K562 (cell line): ENCODE measurements at regions not wholly inside any gene's neighbourhood (a gene's known extent, or its start where the extent isn't known, plus 50 kb on each side); places are given as distances from the start of the nearest gene placed in this dataset.

Experiments
- ATAC-seq: fragments of 200-7000 bp; cut with Tn5 transposase; 3 replicates; pipeline ENCODE4 v1.9.1; 2020; ENCODE audit warnings: moderate library complexity
- BruUV-seq: library from RNA; stranded (reverse); fragments of 400-500 nt; replicated peaks from 2 replicates; lab custom pipeline; 2021; lab: Mats Ljungman, UMichigan
- CTCF ChIA-PET: fragments of 300-600 bp; formaldehyde crosslinking; extraction: SDS; loops from one replicate; lab custom pipeline; 2021; ENCODE audit warnings: low intra/inter-chr PET ratio; lab: Yijun Ruan, JAX
- POLR2A ChIA-PET: fragments of 300-600, 350-650 bp; sonication (Branson Sonifier 250); formaldehyde crosslinking; extraction: SDS; loops from one replicate; lab custom pipeline; 2021; ENCODE audit warnings: antibody characterized with exemption, inconsistent platforms; lab: Yijun Ruan, JAX
- DNase-seq, 4 experiments: peaks; one replicate each; pipeline versions ENCODE4 v3.0.0 to v3.0.0-alpha.2; 2011 to 2018; ENCODE audit warnings: low spot score in 3 of 4, mixed read lengths in 3 of 4; ENCODE audit errors: extremely low read depth in 1 of 4
- FAIRE-seq: peaks from 2 replicates; lab custom pipeline; 2011; peaks lifted over from hg19 to GRCh38; lab: Jason Lieb, UNC
- H2AFZ ChIP-seq: 2 replicates; pipeline ENCODE4 v1.6.0; 2011; ENCODE audit warnings: low read depth, low read length, control low read depth, inconsistent platforms
- H3K27ac ChIP-seq: fragments of 200-600 bp; 3 replicates; pipeline ENCODE4 v1.8.0; 2011; ENCODE audit warnings: low read depth, mild to moderate bottlenecking, control low read depth, inconsistent platforms, low read length, moderate library complexity, mixed read lengths; ENCODE audit errors: extremely low read depth
- H3K27me3 ChIP-seq, 2 experiments: fragments of 300-600 bp in 1 of 2; 2 replicates in 1 of 2; 3 replicates in 1 of 2; pipeline versions ENCODE4 v1.6.0 to v1.8.0; 2011; ENCODE audit warnings: inconsistent platforms in 2 of 2, low read length in 2 of 2, mild to moderate bottlenecking in 1 of 2, mixed read lengths in 1 of 2, moderate library complexity in 1 of 2; ENCODE audit not compliant: control insufficient read depth in 2 of 2, insufficient read depth in 2 of 2
- H3K36me3 ChIP-seq: fragments of 300-600 bp; 3 replicates; pipeline ENCODE4 v1.8.0; 2011; ENCODE audit warnings: mild to moderate bottlenecking, low read length, inconsistent platforms; ENCODE audit not compliant: control insufficient read depth, insufficient read depth
- H3K4me1 ChIP-seq, 2 experiments: fragments of 200-600 bp in 1 of 2; replicated peaks in 1 of 2; 2 replicates in 1 of 2; 3 replicates in 1 of 2; pipeline versions ENCODE4 v1.5.1 to v1.8.0; 2011; ENCODE audit warnings: inconsistent platforms in 2 of 2, low read length in 2 of 2, mild to moderate bottlenecking in 1 of 2, mixed read lengths in 1 of 2, moderate library complexity in 1 of 2; ENCODE audit not compliant: control insufficient read depth in 2 of 2, insufficient read depth in 2 of 2
- H3K4me2 ChIP-seq: 2 replicates; pipeline ENCODE4 v1.6.1; 2011; ENCODE audit warnings: low read length, control low read depth, inconsistent platforms, mixed read lengths; ENCODE audit not compliant: insufficient read depth
- H3K4me3 ChIP-seq: fragments of 200-600 bp; sonication (generic), shearing (Covaris generic); 2 replicates; pipeline ENCODE4 v1.5.1; 2016; ENCODE audit warnings: control low read depth, inconsistent platforms
- H3K79me2 ChIP-seq: fragments of 200-600 bp; 3 replicates; pipeline ENCODE4 v1.8.0; 2011; ENCODE audit warnings: low read length, inconsistent platforms; ENCODE audit not compliant: control insufficient read depth, insufficient read depth
- H3K9ac ChIP-seq, 2 experiments: 2 replicates each; pipeline versions ENCODE4 v1.6.0 to v1.6.1; 2011; ENCODE audit warnings: low read depth in 2 of 2, low read length in 2 of 2, control low read depth in 1 of 2, inconsistent platforms in 1 of 2, mild to moderate bottlenecking in 1 of 2, mixed read lengths in 1 of 2; ENCODE audit not compliant: insufficient read depth in 1 of 2
- H3K9me1 ChIP-seq: one replicate; pipeline ENCODE4 v1.6.0; 2011; ENCODE audit warnings: inconsistent platforms, mild to moderate bottlenecking, low read length, moderate library complexity; ENCODE audit not compliant: control insufficient read depth, insufficient read depth
- H3K9me3 ChIP-seq: replicated peaks from 2 replicates; pipeline ENCODE4 v1.5.1; 2011; ENCODE audit warnings: low read depth, low read length, inconsistent platforms; ENCODE audit not compliant: control insufficient read depth, insufficient read depth
- H4K20me1 ChIP-seq: replicated peaks from 2 replicates; pipeline ENCODE4 v1.6.1; 2011; ENCODE audit warnings: low read length, inconsistent platforms, mixed read lengths; ENCODE audit not compliant: control insufficient read depth, insufficient read depth
- CC2D1A ChIP-seq: fragments of 450-650 bp; IDR thresholded peaks from 2 replicates; pipeline ENCODE4 v1.6.1; 2017; ENCODE audit warnings: mild to moderate bottlenecking
- EGR1 ChIP-seq: fragments of 450-650 bp; conservative IDR thresholded peaks from 2 replicates; pipeline ENCODE4 v1.6.1; 2017; ENCODE audit warnings: mild to moderate bottlenecking
- HDAC8 ChIP-seq: fragments of 450-650 bp; IDR thresholded peaks from 2 replicates; pipeline ENCODE4 v1.6.1; 2016; ENCODE audit warnings: mild to moderate bottlenecking, missing genetic modification characterization, moderate library complexity, missing compliant biosample characterization
- MNT ChIP-seq, 2 experiments: fragments of 450-650 bp; conservative IDR thresholded peaks; 2 replicates each; pipeline ENCODE4 v1.6.1; 2017; ENCODE audit warnings: mild to moderate bottlenecking in 2 of 2, moderate library complexity in 2 of 2
- NFIC ChIP-seq: fragments of 450-650 bp; IDR thresholded peaks from 2 replicates; pipeline ENCODE4 v1.6.1; 2017; ENCODE audit warnings: mild to moderate bottlenecking, inconsistent platforms
- OTX1 ChIP-seq: fragments of 450-650 bp; formaldehyde crosslinking; IDR thresholded peaks from 2 replicates; pipeline ENCODE4 v1.4.0; 2022; ENCODE audit warnings: mild to moderate bottlenecking
- PBX2 ChIP-seq, 2 experiments: IDR thresholded peaks in 1 of 2; conservative IDR thresholded peaks in 1 of 2; 2 replicates each; pipeline ENCODE4 v1.6.1; 2016; ENCODE audit warnings: low read depth in 2 of 2, mild to moderate bottlenecking in 1 of 2, missing compliant biosample characterization in 1 of 2, missing genetic modification characterization in 1 of 2, moderate library complexity in 1 of 2
- PCBP1 ChIP-seq: fragments of 200-400 bp; formaldehyde crosslinking; IDR thresholded peaks from 2 replicates; pipeline ENCODE4 v1.6.1; 2018; ENCODE audit warnings: mild to moderate bottlenecking, low read depth, low read length; ENCODE audit not compliant: poor library complexity, severe bottlenecking
- USF1 ChIP-seq: sonication (generic); formaldehyde crosslinking; IDR thresholded peaks from 2 replicates; pipeline ENCODE4 v1.9.0; 2022; ENCODE audit warnings: mild to moderate bottlenecking, missing genetic modification reagents
- VEZF1 ChIP-seq: fragments of 200-800 bp; sonication (Bioruptor generic); IDR thresholded peaks from 2 replicates; pipeline ENCODE4 v1.6.1; 2017; ENCODE audit warnings: missing genetic modification characterization, missing compliant biosample characterization
- XRCC5 ChIP-seq: fragments of 200-400 bp; formaldehyde crosslinking; IDR thresholded peaks from 2 replicates; pipeline ENCODE4 v1.6.1; 2017; ENCODE audit warnings: low read depth, mild to moderate bottlenecking, low read length
- ZBTB8A ChIP-seq: fragments of 450-650 bp; IDR thresholded peaks from 2 replicates; pipeline ENCODE4 v1.6.1; 2018; ENCODE audit warnings: mild to moderate bottlenecking, moderate library complexity; ENCODE audit not compliant: partially characterized antibody
- WGBS: fragments of 100-300 bp; shearing (Covaris generic); methylation state at CpG from one replicate; pipeline ENCODE4 v1.1.6; 2016; ENCODE audit warnings: low coverage, mixed read lengths; ENCODE audit not compliant: insufficient coverage; ENCODE audit errors: missing lambda C conversion rate; 5-methylcytosine and 5-hydroxymethylcytosine counted together
- in situ Hi-C: fragments of 300-500 bp; cut with MboI; formaldehyde crosslinking; loops from 4 replicates; pipeline ENCODE4 v1.15.0; 2018; ENCODE audit warnings: inconsistent platforms, mixed read lengths
- intact Hi-C: fragments of 100-400 bp; cut with micrococcal nuclease; formaldehyde crosslinking; loops from 2 replicates; pipeline ENCODE4 v1.14.2; 2022

- TF ChIP-seq MNT (conservative IDR thresholded peaks at IDR 0.05): no peak
Measured at GRCh38 chr4:35734381-35735098, 509.8 kb downstream of the ARAP2 start (continued).

- ATAC-seq: no peak
- TF ChIP-seq USF1 (CRISPR knock-in tag): no peak
- TF ChIP-seq ZBTB8A: no peak
- TF ChIP-seq CC2D1A: no peak
- no peak for TF ChIP-seq OTX1 (CRISPR knock-in tag)
- no peak for TF ChIP-seq VEZF1 (CRISPR knock-in tag)
- TF ChIP-seq HDAC8 (tag): no peak
- TF ChIP-seq PCBP1: no peak
- no peak for TF ChIP-seq PBX2 (CRISPR knock-in tag; IDR thresholded peaks at IDR 0.05; ENCODE audit: low read depth)
- no peak for TF ChIP-seq PBX2 (tag; conservative IDR thresholded peaks at IDR 0.05; ENCODE audit: low read depth)
- TF ChIP-seq NFIC: no peak
- no peak for TF ChIP-seq EGR1
- no peak for TF ChIP-seq XRCC5
Measured at GRCh38 chr4:35739308-35739707, 505.0 kb downstream of the ARAP2 start.

More at GRCh38 chr4:35739308-35739707, 505.0 kb downstream of the ARAP2 start:
- intact Hi-C loops (no loop called here), in situ Hi-C loops (no loop called here)
- no TSS peak for BruUV-seq
- Histone ChIP-seq H3K4me1 (no peaks in the 10 kb centered on the region), H3K9ac (no peak overlapping the region), H3K4me3 (no peak overlapping the region), H3K27me3 (no peaks in the 10 kb centered on the region), H2AFZ (no peak overlapping the region), H3K79me2 (no peaks in the 10 kb centered on the region), H4K20me1 (no peaks in the 10 kb centered on the region), H3K36me3 (no peaks in the 10 kb centered on the region), H3K9me1 (no peaks in the 10 kb centered on the region), H3K27ac (no peak overlapping the region), H3K9me3 (0 out of 2 replicates have a peak, but pooled peaks cover 1% of the 10 kb centered on the region), H3K4me2 (no peak overlapping the region)
- ChIA-PET CTCF (no interaction called here), POLR2A (no interaction called here)
- 4% methylated on average over 3 of the region's 3 CpGs for WGBS
- FAIRE-seq: no peak
- DNase-seq: no peak
